Right hindlimb (tissue), 1 donor: ENCODE measurements at regions not wholly inside any gene's neighbourhood (a gene's known extent, or its start where the extent isn't known, plus 50 kb on each side); places are given as distances from the start of the nearest gene placed in this dataset.
"Not testable (repeated sequence)": the region's sequence is repeated elsewhere in the genome, so short reads cannot be mapped to it uniquely, and the experiment has no call there.

Experiments
- DNase-seq: peaks from one replicate; pipeline ENCODE4 v3.0.0-alpha.2; 2018

DNA sequence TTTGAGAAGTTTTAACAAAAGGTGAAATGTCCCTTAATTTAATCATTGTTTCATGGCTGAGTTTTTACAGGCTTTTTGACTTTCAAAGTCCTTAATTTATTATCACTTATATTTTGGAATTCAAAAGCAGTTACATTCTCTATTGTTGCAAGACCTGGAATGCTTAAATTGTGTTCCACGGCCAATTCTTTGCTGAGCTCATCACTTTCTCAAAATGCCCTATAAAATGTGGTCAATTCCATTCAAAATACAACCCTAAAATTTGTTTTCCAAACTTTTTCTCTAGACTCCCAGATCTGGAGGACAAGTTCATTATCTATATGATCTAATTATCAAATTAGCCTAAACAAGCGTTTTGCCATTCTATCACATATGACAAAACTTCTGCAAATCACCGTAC lies 1051.2 kb downstream of the TDRD15 start:
- DNase-seq: no peak

GRCh38 chr2:22185251-22185650 lies 1061.5 kb downstream of the TDRD15 start:
- DNase-seq: no peak

- not testable (repeated sequence) for DNase-seq
Measured at GRCh38 chr2:22186261-22186828, 1062.6 kb downstream of the TDRD15 start.

DNA sequence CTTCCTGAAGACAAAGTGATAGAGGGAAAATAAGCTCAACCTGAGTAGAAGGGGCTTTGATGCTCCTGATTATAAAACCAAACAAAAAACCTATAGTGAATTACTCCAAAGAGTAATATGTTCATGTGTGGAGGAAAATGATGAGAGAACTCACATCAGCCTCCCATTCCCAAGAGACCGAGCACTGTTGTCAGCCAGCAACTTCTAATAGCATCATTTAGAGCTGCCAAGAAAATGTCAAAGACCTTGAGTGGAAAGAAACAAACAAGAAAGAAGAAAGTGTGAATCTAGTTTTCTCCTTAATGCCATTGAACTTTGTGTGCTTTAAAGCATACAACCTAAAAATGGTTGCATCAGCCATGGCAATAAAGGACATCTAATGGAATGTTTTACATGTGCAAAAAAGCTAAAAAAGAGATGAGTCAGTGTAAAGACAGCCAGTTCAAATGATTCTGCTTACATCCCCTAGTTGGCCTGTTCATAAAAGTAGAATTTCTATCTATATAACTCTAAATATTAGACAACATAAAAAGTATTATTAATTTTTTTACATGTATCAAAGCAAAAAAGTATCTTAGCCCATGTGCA lies 1066.2 kb downstream of the TDRD15 start:
- no peak for DNase-seq

DNA sequence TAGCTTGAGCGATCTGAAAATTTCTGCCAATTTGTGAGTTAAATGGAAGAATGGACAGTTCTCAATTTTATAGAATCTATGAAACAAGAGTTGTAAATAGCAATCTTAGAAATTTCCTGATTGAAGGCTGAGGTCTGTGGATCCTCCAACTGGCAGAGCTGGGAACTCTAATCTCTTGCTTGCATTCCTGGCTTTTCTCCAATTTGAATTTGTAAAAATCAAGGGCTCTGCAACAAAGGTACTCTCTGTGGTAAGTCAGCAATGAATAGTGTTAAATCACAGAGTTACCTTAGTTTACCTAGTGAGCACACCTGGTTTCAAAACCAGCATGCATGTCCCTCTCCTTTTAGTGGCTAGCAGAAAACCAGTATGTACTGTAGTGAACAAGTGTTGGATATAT lies 1070.5 kb downstream of the TDRD15 start:
- DNase-seq: no peak

- no peak for DNase-seq
Measured at GRCh38 chr2:22196806-22197205, 1073.0 kb downstream of the TDRD15 start.

DNA sequence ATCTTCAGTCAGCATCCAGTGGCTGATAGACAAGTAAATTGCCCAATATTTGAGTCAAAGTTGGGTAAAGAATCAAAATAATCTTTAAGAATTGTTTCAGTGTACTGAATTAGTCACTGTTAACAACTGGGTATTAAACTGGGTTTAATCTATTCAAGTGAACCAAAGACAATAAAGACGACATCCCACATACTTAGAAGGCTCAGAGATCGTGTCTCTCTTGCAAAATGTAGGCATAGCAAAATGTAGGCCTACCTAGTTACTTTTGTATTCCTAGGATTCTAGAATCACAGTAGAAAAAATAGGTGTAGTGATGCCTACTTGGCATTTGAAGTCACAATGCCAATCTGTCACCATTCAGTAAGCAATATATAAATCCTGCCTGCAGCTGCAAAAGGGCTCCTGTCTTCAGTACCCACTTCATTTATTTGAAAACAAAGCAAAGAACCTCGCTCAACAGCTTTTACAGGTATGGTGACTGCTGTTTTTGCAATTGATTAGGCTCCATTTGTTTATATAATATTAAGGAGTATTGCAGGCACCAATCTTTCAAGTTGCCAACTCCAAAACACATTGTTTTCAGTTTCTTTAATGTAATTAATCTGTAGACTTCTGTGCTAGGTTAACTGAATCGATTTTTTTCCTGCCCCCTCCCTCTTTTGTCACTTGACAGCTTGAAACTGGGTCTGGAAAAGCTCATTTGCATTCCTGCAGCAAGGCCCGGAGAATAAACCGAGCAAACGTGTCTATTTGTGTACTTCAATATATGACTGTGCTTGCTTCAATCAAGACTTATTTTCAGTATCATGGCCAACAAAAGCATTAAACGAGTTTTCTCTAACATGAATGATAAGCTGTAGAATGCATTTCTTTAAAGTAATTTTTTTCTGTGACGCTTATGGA lies 1074.9 kb downstream of the TDRD15 start:
- no peak for DNase-seq

DNA sequence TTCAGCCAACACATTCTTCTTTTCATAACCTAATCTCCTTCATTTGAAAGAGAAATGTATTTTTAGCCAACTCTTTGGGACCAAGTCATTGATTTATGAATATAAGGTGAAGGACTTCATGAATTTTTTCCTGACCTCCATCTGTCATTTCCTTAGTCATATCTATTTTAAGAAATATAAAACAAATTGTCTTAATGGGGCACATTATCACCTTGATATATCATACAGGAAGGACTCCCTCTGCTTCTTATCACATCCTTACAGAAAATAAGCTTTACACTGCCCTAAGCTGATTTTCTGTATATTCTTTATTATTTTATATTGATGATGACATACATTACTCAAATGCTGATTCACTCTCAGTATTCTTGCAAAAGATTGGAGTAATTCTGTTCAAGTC lies 1076.2 kb downstream of the TDRD15 start:
- no peak for DNase-seq

DNA sequence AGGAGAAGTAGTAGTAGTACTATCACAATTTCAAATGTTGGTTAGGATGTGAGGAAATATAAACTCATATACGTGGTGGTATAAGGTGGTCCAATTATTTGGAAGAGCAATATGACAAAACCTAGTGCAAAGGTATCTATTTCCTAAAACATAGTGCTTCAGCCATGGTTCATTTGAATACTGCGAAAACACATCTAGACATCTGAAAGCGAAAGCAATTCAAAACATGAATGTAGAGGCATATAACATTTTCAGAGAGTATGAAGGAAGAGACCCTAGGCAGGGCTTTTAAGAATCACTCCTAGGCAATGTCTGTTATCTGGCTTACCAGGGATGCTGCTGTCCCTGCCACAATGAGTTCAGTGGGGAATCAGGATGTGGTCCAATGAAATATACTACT lies 1085.8 kb downstream of the TDRD15 start:
- no peak for DNase-seq

DNA sequence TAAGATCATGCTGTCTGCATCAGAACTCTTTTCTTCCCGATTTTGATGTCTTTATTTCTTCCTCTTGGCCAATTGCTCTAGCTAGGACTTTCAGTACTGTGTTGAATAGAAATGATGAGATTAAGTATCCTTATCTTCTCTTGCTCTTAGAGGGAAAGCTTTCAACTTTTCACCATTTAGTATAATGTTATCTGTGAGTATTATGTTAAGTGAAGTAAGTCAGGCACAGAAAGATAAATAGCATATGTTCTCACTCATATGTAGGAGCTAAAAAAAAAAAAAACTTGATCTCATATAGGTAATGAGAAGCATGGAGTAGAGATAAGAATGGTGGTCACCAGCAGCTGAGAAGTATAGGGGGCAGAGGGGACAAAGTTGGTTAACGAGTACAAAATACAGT lies 1089.5 kb downstream of the TDRD15 start:
- DNase-seq: no peak

- DNase-seq: no peak
Measured at GRCh38 chr2:22215517-22215916, 1091.7 kb downstream of the TDRD15 start.

DNA sequence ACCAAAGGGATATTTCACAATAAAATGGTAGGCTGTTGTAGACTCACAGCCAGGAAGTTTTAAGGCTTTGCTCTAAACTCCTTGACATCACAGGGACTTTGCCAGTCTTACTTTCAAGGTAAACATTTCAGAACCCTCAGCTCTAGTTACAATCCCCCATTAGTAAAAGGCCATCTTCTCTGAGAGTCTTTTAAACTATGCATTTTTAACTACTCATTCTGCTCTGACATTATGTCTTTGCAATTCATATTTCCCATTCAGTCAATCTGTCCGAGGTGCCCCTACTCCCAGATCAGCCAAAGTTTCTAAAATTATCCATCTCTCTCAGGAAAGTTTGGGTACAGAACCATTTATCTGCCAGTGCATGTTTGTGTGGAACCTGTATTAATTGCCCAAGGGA lies 1094.1 kb downstream of the TDRD15 start:
- no peak for DNase-seq

DNA sequence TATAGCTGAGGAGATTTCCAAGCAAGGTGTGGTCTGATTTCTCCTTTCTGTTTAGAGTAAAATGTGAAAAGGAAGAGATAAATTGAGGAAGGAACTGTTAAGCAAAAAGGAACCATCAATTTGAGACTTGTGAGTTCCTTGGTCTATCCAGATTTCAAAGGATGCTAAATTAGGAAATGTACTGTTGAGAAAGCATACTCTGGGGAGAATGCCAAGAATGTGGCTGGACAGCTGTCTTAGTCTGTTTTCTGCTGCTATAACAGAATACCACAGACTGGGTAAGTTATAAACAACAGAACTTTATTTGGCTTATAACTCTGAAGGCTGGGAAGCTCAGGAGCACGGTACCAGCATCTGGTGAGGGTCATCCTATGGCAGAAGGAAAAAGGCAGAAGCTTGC lies 1097.2 kb downstream of the TDRD15 start:
- no peak for DNase-seq

GRCh38 chr2:22238967-22239366 lies 1115.2 kb downstream of the TDRD15 start:
- DNase-seq: no peak

DNA sequence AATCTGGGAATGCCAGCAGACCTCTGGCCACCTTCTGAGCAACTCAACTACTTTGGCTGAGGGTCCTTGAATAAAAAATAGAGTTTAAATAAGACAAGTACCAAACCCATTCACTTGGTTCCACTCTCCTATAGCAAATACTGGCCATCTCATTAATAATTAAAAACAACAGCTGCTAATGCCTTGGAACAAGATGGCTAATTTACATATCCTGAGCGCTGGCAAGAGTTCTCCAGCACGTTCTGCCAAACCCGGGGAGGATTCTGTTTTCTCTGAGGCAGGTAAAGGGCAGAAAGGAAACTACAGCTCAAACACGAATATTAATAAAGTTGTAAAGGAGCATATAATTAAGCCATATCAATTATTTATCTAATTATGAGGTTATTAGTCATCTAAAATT lies 1123.7 kb downstream of the TDRD15 start:
- no peak for DNase-seq

GRCh38 chr2:22248851-22249250 lies 1125.1 kb downstream of the TDRD15 start:
- DNase-seq: no peak

DNA sequence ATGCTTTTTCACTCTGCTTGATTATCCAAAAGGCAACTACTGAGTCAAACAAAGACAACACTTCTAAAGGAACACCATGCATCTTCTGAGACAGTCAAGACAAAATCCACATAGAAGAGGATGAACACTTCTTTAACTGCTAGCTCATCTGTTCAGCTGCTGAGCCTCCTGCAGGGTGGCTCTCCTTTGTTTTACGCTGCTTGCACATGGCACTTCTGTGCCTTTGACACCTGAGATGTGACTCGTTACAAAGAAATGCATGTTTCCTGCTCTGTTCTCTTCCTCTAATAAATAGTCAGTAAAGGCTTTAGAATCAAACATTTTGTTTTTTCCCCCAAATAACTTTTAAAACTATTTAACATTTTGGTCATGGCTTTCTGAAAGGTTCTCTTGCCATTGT lies 1129.4 kb downstream of the TDRD15 start:
- DNase-seq: no peak

GRCh38 chr2:22261165-22261564 lies 1123.8 kb upstream of the KLHL29 start:
- DNase-seq: no peak

DNA sequence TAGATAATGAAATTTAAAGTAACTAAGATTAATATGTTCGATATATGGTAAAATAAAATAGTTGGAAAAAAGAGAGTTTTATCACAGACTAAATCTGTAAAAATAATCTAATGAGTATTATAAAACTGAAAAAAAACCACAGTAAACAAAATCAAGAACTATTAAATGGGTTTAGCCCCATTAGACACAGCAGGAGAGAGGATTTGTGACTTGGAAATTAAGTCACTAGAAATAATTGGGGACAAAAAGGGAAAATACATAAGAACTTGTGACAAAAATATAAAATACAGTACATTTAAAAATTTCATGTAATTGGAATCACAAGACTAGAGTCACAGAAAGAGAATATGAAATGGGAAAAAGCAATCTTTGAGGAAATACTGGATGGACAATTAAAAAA lies 1114.6 kb upstream of the KLHL29 start:
- DNase-seq: no peak

GRCh38 chr2:22273853-22274252 lies 1111.1 kb upstream of the KLHL29 start:
- DNase-seq: no peak

GRCh38 chr2:22274661-22275060 lies 1110.3 kb upstream of the KLHL29 start:
- DNase-seq: no peak

DNA sequence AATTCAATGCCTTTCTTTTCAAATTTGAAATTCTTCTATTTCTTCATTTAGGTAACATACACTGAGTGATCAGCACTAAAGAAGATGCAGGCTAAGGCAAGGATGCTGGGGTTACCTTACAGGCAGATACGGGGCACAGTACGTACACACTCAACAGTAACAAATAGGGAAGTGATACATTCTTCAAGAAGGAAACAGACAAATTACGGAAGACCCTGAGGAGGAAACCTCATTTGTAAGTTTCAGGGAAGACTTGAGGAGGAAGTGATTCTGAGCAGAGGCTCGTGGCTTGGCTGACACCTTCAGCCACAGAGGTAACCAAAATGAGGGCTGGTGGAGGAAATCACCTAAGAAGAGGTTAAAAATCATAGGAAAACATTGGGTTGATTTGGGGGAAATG lies 1108.3 kb upstream of the KLHL29 start:
- DNase-seq: no peak

GRCh38 chr2:22279541-22279940 lies 1105.4 kb upstream of the KLHL29 start:
- no peak for DNase-seq

GRCh38 chr2:22281033-22281432 lies 1103.9 kb upstream of the KLHL29 start:
- DNase-seq: peak; percentile 26
